Common myeloid progenitor, CD34-positive (primary cell): ENCODE measurements at regions not wholly inside any gene's neighbourhood (a gene's known extent, or its start where the extent isn't known, plus 50 kb on each side); places are given as distances from the start of the nearest gene placed in this dataset.

Source experiments
- CTCF ChIA-PET: fragments of 350-600 bp; sonication (Branson Sonifier 250); formaldehyde crosslinking; loops from one replicate; lab custom pipeline; 2021; ENCODE audit warnings: antibody characterized with exemption; lab: Charles Lee
- POLR2A ChIA-PET: fragments of 350-600 bp; sonication (Branson Sonifier 250); formaldehyde crosslinking; loops from one replicate; lab custom pipeline; 2021; ENCODE audit warnings: antibody characterized with exemption; lab: Charles Lee
- DNase-seq, 3 donors: peaks; one replicate each; pipeline versions ENCODE4 v3.0.0 to v3.0.0-alpha.2; 2013
- H3K27ac ChIP-seq, 2 experiments: 1 replicate in 1 of 2; 2 replicates in 1 of 2; pipeline ENCODE4 v1.7.0; 2013; ENCODE audit warnings: inconsistent platforms in 2 of 2, low read length in 2 of 2, mild to moderate bottlenecking in 2 of 2, low read depth in 1 of 2, moderate library complexity in 1 of 2; ENCODE audit not compliant: severe bottlenecking in 2 of 2, insufficient read depth in 1 of 2, poor library complexity in 1 of 2
- H3K27me3 ChIP-seq, 5 experiments: replicated peaks in 2 of 5; 1 replicate in 3 of 5; 2 replicates in 2 of 5; pipeline versions ENCODE4 v1.6.1 to v1.7.0; 2013; ENCODE audit warnings: low read length in 4 of 5, mild to moderate bottlenecking in 2 of 5, moderate library complexity in 2 of 5, inconsistent platforms in 1 of 5; ENCODE audit not compliant: insufficient read depth in 5 of 5, control insufficient read depth in 4 of 5
- H3K36me3 ChIP-seq, 4 experiments: 1 replicate in 2 of 4; 2 replicates in 2 of 4; pipeline versions ENCODE4 v1.6.1 to v1.7.0; 2013; ENCODE audit warnings: low read length in 3 of 4, control low read depth in 1 of 4, mild to moderate bottlenecking in 1 of 4; ENCODE audit not compliant: control insufficient read depth in 4 of 4, insufficient read depth in 4 of 4
- H3K4me1 ChIP-seq, 4 experiments: 1 replicate in 3 of 4; 2 replicates in 1 of 4; pipeline versions ENCODE4 v1.6.1 to v1.7.1; 2013; ENCODE audit warnings: low read length in 3 of 4, mild to moderate bottlenecking in 3 of 4, control low read depth in 1 of 4, inconsistent platforms in 1 of 4, moderate library complexity in 1 of 4; ENCODE audit not compliant: control insufficient read depth in 4 of 4, insufficient read depth in 4 of 4; ENCODE audit errors: control extremely low read depth in 1 of 4
- H3K4me3 ChIP-seq, 7 experiments: 1 replicate in 4 of 7; 2 replicates in 3 of 7; pipeline versions ENCODE4 v1.5.1 to v1.7.0; 2013; ENCODE audit warnings: mild to moderate bottlenecking in 7 of 7, low read length in 6 of 7, moderate library complexity in 6 of 7, inconsistent platforms in 2 of 7, low read depth in 2 of 7, control low read depth in 1 of 7; ENCODE audit not compliant: insufficient read depth in 4 of 7, control insufficient read depth in 1 of 7; ENCODE audit errors: extremely low read depth in 1 of 7
- H3K9me3 ChIP-seq, 5 experiments: 1 replicate in 4 of 5; 2 replicates in 1 of 5; pipeline versions ENCODE4 v1.6.1 to v1.7.1; 2013; ENCODE audit warnings: low read length in 4 of 5, mild to moderate bottlenecking in 2 of 5, inconsistent platforms in 1 of 5, low read depth in 1 of 5, moderate library complexity in 1 of 5; ENCODE audit not compliant: control insufficient read depth in 4 of 5, insufficient read depth in 2 of 5; ENCODE audit errors: control extremely low read depth in 1 of 5
- WGBS: methylation state at CpG from one replicate; pipeline ENCODE4 v1.1.5; 2013; ENCODE audit not compliant: insufficient coverage; 5-methylcytosine and 5-hydroxymethylcytosine counted together

DNA sequence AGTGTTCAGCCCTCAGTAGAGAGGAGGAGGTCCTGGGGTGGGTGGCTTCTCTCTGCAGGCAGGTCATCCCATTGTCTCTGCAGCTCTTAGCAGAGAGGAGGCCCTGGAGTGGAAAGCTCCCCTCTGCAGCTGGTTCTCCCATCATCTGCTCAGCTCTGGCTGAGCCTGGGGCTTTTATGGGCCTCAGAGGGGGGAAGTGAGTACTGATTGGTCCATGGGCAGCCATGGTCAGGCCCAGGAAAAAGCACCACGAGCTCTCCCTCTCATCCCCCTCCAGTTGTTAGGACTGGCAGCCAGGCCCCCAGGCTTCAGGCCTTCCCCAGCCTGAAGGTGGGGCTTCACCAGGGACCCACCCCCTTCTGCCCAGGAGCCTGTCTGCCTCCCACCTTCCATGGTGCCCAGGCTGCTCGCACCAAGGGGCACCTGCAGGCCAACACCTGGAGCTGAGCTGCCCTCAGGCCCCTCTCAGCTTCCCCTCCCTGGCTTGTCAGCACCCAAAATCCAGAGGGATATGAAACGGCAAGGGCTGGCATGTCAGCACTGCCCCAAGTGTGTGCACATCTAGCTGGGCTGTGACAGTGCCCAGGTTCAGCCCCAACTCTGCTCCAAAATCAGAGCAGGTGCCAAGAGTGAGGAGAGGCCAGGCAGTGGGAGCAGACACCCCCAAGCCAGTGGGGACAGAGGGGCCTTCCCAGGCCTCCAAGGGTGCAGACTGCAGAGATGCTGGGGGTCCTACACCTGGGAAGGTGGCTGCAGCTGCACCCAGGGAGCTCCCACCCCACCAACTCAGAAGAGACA lies 449.0 kb downstream of the MATN1 start:
- no peaks in the 10 kb centered on the region for H3K4me1 ChIP-seq
- ChIA-PET CTCF (no interaction called here), POLR2A (no interaction called here)
- H3K9me3 ChIP-seq, result peaks cover 0 to 8% (median 0%) of the 10 kb centered on the region in 5 experiments
- 81% methylated on average over 3 of the region's 3 CpGs for WGBS
- no peak overlapping the region for H3K27ac ChIP-seq
- H3K4me3 ChIP-seq, result no peak overlapping the region
- H3K27me3 ChIP-seq, result peaks cover 0 to 18% (median 1%) of the 10 kb centered on the region in 5 experiments
- no peak for DNase-seq
- no peaks in the 10 kb centered on the region for H3K36me3 ChIP-seq

DNA sequence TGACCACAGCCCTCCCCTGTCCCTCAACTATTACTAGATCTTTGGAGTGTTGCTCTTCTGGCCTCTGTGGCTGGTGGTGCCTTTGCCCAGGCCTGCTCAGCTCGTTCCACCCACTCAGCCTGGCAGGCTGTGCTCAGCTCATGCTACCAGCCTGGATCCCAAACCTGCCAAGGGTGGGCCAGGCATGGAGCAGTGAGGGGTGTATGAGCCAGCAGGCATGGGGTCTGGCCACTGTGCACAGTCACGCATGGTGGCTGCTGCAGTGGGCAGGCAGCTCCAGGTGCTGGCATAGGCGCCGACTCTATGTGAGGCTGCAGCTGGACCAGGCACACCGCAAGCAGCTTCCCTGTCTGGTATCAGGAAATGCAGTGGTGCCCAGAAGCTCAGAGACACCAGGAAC lies 449.9 kb downstream of the MATN1 start:
- Histone ChIP-seq H3K9me3 (peaks cover 0 to 8% (median 0%) of the 10 kb centered on the region in 5 experiments), H3K36me3 (no peaks in the 10 kb centered on the region), H3K27me3 (peaks cover 0 to 25% (median 1%) of the 10 kb centered on the region in 5 experiments), H3K4me1 (no peaks in the 10 kb centered on the region), H3K27ac (no peak overlapping the region), H3K4me3 (no peak overlapping the region)
- CTCF ChIA-PET, result no interaction called here
- no peak for DNase-seq
- POLR2A ChIA-PET, result no interaction called here
- 90% methylated on average over 2 of the region's 5 CpGs for WGBS

DNA sequence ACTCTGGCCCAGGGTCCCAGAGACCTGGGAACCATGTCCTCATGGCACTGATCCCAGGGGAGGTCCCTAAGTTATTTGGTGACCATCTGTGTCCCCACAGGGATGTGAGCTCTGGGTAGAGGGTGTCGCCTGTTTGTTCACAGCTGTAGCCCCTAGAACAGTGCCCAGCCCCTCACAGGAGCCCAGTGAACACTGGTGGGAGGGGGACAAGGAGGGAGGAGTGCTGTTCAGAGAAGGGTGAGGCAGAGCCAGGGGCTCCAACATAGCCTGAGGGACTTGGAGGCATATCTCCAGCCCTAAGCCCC lies 450.4 kb downstream of the MATN1 start:
- peaks cover 0 to 8% (median 0%) of the 10 kb centered on the region in 5 experiments for H3K9me3 ChIP-seq
- no peak overlapping the region for H3K27ac ChIP-seq
- POLR2A ChIA-PET, result no interaction called here
- H3K36me3 ChIP-seq, result no peaks in the 10 kb centered on the region
- 90% methylated on average over 1 of the region's 1 CpG for WGBS
- H3K4me3 ChIP-seq, result no peak overlapping the region
- peaks cover 0 to 26% (median 1%) of the 10 kb centered on the region in 5 experiments for H3K27me3 ChIP-seq
- no peaks in the 10 kb centered on the region for H3K4me1 ChIP-seq
- no peak for DNase-seq
- CTCF ChIA-PET, result no interaction called here

DNA sequence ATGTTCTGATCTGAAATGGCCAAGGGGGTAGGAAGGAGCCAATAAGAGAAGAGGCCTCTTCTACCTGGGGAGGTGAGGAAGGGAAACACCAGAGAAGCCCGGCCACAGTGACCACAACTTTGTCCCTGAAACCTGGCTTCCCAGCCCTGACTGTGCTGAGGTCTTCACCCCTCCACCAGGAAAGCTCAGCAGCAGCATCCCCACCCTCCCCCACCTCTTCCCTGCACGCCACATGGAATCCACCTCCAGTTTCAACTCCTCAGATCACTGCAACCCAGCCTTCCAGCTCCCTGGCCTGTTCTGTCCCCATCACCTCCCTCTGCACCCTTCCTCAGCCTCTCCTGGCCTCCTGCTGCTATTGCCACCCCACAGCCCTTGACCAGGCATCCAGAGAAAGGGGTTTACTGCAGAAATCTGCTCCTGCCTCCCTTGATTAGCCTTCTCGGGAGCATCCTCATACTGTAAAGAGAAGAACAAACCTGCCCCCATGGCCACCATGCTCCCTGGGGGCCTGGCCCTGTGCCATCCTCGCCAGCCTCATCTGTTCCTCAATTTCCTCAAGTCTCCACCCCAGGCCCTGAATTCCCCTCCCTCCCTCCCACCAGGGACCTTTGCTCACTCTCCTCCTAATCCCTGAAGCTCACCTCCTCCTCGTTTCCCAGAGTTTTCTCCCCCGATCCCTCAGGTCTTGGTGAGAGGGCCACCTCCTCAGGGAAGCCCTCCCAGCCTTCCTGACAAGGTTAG lies 450.9 kb downstream of the MATN1 start:
- no peaks in the 10 kb centered on the region for H3K4me1 ChIP-seq
- ChIA-PET CTCF (no interaction called here), POLR2A (no interaction called here)
- H3K36me3 ChIP-seq, result no peaks in the 10 kb centered on the region
- no peak overlapping the region for H3K27ac ChIP-seq
- no peak overlapping the region for H3K4me3 ChIP-seq
- H3K27me3 ChIP-seq, result peaks cover 0 to 30% (median 1%) of the 10 kb centered on the region in 5 experiments
- WGBS, result 74% methylated on average over 5 of the region's 6 CpGs
- no peak for DNase-seq
- peaks cover 0 to 8% (median 0%) of the 10 kb centered on the region in 5 experiments for H3K9me3 ChIP-seq

DNA sequence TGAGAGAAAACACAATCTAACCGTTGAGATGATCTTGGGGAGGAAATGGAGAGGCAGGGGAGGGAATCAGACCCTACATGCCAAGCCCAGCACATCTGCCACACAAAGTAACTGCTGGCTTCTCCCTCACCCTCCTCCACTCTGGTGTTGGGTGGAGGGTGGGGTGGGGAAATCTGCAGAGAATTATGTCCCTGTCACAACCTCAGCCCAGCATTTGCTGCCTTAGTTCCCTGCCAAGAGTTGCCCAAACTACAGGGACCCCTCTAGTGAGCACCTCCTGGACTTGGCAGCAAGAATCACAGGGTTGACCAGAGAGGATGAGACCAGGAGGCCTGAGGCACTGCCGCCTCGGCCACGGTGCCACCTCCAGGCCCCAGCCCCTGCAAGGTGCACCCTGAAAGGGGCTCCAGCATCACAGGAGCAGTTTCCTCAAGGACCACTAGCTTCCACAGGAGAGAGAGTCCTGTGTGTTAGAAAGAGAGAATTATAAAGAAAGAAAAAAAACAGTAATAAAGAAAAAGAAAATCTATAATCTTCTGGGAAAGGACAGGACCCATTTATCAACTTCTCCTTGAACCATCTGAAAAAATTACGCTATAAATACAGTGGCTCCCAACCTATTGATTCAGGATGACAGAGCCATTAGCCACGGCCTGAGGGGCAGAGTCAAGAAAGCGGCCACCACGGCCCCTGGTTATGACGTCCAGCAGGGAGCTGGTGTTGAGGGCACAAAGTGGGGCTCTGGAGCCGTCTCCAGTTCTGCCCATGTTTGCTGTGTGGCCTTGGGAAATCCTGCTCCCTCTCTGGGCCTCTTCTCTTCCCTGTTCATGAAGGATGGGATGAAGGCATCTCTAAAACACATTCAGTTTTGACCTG lies 451.7 kb downstream of the MATN1 start:
- CTCF ChIA-PET, result no interaction called here
- DNase-seq, result no peak
- H3K27me3 ChIP-seq, result peaks cover 0 to 30% (median 1%) of the 10 kb centered on the region in 5 experiments
- no peaks in the 10 kb centered on the region for H3K36me3 ChIP-seq
- no peak overlapping the region for H3K27ac ChIP-seq
- H3K4me3 ChIP-seq, result no peak overlapping the region
- H3K9me3 ChIP-seq, result peaks cover 0 to 8% (median 0%) of the 10 kb centered on the region in 5 experiments
- POLR2A ChIA-PET, result no interaction called here
- 88% methylated on average over 9 of the region's 10 CpGs for WGBS
- H3K4me1 ChIP-seq, result no peaks in the 10 kb centered on the region

DNA sequence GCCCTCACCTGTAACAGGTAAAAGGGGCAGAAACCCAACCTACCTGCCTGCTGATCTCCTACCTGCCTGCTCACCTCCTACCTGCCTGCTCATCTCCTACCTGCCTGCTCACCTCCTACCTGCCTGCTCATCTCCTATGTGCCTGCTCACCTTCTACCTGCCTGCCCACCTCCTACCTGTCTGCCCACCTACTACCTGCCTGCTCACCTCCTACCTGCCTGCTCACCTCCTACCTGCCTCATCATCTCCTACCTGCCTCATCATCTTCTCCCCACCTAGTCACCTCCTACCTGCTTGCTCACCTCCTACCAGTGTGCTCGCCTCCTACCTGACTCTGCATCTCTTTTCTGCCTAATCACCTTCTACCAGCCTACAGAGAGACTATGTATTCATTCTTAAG lies 452.9 kb downstream of the MATN1 start:
- Histone ChIP-seq H3K4me3 (no peak overlapping the region), H3K4me1 (no peaks in the 10 kb centered on the region), H3K36me3 (no peaks in the 10 kb centered on the region), H3K27me3 (peaks cover 0 to 30% (median 1%) of the 10 kb centered on the region in 5 experiments), H3K27ac (no peak overlapping the region), H3K9me3 (peaks cover 0 to 8% (median 0%) of the 10 kb centered on the region in 5 experiments)
- POLR2A ChIA-PET, result no interaction called here
- CTCF ChIA-PET, result no interaction called here
- no CpG with 5 or more reads among the region's 1 CpG for WGBS
- no peak for DNase-seq
